ENCODE measurements at regions not wholly inside any gene's neighbourhood (a gene's known extent, or its start where the extent isn't known, plus 50 kb on each side); places are given as distances from the start of the nearest gene placed in this dataset.

DNA sequence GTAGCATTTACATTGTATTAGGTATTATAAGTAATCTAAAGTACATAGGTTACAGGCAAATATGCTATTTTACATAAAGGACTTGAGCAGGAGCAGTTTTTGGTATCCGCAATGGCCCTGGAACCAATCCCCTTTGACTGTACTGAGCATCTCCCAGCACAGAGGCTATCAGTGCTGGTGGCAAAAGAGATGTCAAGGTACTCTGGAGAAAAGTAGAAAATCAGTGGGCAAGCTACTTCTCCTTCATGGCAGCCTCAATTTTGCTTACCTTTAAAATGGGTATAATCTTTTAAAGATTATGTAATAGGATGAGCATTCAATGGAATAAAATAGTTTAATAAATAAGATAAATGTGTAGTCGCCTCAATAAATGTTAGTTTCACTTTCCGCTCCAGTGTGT is 56.7 kb upstream of the LMCD1 start:
- TF ChIP-seq, protein P1, sequence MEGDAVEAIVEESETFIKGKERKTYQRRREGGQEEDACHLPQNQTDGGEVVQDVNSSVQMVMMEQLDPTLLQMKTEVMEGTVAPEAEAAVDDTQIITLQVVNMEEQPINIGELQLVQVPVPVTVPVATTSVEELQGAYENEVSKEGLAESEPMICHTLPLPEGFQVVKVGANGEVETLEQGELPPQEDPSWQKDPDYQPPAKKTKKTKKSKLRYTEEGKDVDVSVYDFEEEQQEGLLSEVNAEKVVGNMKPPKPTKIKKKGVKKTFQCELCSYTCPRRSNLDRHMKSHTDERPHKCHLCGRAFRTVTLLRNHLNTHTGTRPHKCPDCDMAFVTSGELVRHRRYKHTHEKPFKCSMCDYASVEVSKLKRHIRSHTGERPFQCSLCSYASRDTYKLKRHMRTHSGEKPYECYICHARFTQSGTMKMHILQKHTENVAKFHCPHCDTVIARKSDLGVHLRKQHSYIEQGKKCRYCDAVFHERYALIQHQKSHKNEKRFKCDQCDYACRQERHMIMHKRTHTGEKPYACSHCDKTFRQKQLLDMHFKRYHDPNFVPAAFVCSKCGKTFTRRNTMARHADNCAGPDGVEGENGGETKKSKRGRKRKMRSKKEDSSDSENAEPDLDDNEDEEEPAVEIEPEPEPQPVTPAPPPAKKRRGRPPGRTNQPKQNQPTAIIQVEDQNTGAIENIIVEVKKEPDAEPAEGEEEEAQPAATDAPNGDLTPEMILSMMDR (IDR thresholded peaks at IDR 0.05; ENCODE audit: low read depth, low read length, poor library complexity, severe bottlenecking) = no peak
- TF ChIP-seq EZH2phosphoT487 (IDR thresholded peaks at IDR 0.05; ENCODE audit: borderline replicate concordance, low read length) = no peak

Data from DOHH2 (cell line).